UCSD-AML1 (cell line): ENCODE measurements at regions not wholly inside any gene's neighbourhood (a gene's known extent, or its start where the extent isn't known, plus 50 kb on each side); places are given as distances from the start of the nearest gene placed in this dataset.

Experiments
- DNase-seq: peaks from one replicate; lab custom pipeline; 2025; ENCODE audit not compliant: unreplicated experiment; lab: John Stamatoyannopoulos, UW

- DNase-seq, result no peak
Measured at GRCh38 chr9:2311920-2312319, 296.8 kb downstream of the SMARCA2 start.

DNA sequence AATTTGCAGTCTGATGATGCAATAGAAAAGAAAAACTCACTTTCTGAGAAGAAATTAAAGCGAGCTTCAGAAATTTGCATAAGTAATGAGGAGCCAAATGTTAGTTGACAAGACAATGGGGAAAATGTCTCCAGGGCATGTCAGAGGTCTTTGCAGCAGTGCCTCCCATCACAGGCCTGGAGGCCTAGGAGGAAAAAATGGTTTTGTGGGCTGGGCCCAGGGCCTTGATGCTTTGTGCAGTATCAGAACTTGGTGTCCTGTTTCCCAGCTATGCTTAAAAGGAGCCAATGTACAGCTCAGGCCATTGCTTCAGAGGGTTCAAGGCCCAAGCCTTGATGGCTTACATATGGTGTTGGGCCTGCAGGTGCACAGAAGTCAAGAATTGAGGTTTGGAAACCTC, 298.4 kb downstream of the SMARCA2 start:
- DNase-seq, result no peak

DNA sequence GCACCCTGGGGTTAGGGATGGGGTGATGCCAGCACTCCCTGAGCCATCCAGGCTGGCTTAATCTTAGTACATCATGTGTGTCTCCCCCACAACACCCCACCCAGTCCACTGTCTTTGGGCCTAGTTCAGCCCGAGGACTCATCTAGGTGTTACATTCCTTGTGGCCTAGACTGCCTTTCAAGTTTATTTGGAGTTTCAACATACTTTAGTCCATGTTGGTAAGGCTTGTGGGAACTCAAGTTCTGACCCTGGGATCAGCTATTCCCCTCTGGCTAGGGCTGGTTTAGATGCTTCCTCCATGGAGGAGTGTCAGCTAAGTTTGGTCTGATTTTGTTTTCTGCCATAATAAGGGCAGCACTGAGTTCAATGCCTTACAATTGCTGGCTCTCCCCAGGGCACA, 302.4 kb downstream of the SMARCA2 start:
- no peak for DNase-seq

DNA sequence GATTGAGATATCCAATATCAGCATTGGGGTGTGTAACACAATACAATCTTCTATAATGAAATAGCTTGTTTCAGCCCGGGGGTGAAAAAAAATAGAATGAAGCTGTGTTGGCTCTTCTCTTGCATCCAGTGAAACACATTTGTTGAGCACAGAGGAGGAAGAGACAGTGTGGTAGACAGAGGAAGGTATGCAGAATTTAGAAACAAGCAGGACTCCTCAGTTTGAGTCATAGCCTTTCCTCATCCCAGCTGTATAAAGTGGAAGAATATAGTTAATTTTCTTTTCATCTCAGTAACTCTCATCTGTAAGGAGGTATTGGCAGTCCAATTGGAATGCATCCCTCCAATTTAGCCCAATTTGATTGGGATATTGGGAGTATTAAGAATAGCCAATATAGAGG, 302.2 kb upstream of the VLDLR start:
- no peak for DNase-seq

- DNase-seq, result no peak
Measured at GRCh38 chr9:2320114-2320513, 301.5 kb upstream of the VLDLR start.

DNA sequence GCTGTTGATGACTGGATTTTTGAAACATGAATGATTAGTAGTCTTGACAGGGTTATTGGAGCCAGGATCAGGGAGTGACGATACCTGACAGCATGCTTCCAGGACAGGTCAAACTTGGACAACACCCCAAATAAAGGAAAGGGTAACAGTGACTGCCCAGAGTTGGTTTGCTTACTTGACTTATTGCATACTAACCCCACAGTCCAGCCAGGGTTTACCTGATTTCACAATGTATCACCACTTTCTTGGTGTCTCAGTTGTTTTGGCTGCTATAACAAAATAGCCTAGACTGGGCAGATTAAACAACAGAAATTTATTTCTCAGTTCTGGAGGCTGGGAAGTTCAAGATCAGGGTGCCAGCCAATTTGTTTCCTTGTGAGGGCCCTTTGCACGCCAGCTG, 301.0 kb upstream of the VLDLR start:
- no peak for DNase-seq

DNA sequence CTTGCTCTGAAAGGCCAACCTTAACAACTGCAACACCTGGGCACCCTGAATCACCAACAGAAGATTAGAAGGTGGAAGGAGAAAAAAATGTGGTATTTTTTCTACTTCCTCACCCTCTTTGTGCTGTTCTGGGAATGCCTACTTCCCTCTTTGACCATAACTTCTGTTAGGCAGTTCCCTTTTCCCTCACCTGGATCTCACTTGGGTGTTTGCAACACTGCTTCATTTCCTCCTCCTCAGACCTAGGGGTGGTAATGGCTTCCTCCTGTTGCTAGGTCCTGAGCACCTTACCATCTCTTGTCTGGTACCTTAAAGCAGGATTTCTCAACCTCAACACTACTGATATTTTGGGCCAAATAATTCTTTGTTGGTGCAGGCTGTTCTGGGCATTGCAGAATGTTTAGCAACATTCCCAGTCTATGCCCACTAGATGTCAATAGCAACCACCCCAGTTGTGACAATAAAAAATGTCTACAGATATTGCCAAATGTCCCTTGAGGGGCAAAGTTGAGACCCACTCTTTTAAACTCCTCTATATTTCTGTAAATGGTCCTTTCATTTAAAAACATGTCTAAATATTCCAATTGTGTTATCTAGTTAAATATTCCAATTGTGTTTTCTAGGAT, 300.0 kb upstream of the VLDLR start:
- no peak for DNase-seq

DNA sequence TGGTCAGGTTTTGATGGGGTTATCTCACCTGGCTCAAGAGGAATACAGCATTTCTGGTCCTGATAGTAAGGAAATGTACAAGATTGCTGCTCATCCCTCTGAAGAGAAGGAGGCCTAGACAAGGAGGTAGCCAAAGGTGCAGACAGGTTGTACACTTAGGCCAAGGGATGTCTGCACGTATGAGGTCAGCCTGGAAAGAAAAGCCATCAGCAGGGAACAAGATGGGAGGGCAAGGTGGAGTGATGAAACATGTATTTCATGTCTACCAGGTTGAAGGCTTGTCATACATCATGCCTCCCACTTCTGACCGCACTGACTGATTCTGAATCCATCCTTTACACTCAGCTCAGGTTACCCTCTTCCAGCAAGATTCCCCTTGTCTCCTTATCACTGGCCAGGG, 296.8 kb upstream of the VLDLR start:
- DNase-seq, result no peak

- DNase-seq, result no peak
Measured at GRCh38 chr9:2332663-2333062, 288.9 kb upstream of the VLDLR start.

DNA sequence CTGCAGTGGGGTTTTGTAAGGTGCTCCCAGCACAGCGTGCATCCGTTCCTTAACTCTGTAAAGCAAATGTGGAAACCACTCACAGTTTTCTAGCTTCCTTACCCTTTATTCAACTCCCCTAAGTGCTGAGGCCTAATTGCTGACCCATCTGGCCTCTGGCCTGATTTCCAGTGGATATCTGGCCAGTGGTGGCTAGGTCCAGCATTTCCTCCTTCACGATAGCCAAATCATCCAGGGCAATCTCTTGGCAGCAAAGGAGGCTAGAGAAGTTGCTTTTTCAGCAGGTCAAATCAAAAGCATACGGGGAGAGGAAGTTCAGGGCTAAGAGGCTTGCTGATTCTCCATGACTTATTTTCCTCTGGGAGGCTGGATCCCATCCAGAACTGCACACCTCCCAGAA, 286.3 kb upstream of the VLDLR start:
- no peak for DNase-seq

DNA sequence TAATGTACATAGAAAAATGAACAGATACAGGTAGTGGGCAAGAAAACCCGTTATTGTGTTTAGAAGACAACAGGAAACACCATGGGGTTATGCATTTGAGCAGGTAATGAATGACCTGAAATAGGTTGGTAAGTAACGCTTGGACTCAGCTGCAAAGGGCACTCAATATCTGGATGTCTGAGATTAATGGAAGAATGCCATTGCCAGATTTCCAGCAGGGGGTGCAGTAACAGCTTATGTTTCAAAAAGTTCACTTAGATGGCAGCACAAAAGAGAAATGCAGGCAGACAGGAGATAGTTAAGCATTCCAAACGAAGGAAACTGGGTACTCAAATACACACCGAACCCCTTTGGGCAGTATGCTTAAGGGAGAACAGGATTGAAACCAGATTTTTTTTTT, 285.5 kb upstream of the VLDLR start:
- DNase-seq, result no peak

DNA sequence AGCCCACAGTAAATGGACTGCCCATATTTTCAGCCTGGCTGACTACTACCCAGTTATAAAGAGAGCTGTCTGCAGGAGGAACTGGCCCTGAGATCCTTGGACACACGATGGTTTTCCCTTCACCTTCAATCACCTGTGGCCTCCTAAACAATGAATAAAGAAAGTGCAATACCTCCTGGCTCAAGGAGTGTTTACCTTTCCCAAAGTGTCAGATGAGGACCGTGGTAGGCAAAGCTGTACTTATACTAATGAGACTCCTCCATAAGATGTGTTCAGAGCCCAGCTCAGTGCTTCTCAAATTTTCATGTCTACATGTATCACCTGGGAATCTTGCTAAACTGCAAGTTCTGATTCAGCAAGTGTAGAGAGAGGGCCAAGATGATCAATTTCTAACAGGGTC, 284.5 kb upstream of the VLDLR start:
- no peak for DNase-seq

DNA sequence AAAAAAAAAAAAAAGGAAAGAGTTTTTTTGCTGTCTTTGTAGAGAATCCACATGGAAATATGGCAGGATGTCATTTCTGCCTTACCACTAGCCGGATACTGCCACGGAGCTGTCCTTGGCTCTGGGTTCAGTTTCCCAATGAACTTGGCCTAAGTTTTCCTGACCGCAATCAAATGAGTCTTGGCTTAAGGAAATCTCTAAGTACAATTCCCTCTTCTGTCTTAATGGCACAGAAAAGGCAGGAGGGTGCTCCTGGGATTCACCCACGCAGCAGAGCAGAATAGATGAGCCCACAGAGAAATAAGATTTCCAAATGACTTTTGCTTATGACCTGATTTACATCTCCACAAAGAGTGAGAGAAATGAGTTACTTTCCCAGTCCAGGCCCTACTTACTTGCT, 284.0 kb upstream of the VLDLR start:
- no peak for DNase-seq

DNA sequence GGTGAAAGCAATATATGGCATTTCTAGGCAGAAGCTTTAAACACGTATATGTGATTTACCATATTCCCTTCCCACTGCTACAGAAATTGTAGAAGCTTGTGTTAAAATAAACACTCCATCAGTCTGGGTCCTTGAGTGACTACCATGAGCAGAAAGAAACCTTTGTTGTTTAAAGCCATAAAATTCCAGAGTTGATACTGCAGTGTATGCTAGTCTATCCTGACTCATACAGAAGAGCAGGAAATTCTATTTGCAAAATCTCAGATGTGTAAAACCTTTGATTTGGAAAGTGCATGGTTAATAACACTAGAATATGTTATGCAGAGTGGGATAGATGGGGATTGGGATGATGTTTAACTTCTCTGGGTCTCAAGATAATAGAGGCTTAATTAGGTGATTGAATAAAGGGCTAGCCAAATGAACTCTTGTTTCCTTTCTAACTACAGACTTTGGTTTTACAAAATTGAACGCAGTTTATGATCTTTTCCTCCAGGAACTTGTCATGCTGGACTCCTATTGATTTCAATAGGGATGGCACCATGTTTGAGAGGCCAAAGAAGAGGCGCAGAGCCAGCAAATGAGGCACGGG, 282.7 kb upstream of the VLDLR start:
- DNase-seq, result no peak

- no peak for DNase-seq
Measured at GRCh38 chr9:2339416-2339815, 282.2 kb upstream of the VLDLR start.

GRCh38 chr9:2340046-2340760, 281.4 kb upstream of the VLDLR start:
- DNase-seq, result no peak

GRCh38 chr9:2341126-2341525, 280.5 kb upstream of the VLDLR start:
- no peak for DNase-seq

DNA sequence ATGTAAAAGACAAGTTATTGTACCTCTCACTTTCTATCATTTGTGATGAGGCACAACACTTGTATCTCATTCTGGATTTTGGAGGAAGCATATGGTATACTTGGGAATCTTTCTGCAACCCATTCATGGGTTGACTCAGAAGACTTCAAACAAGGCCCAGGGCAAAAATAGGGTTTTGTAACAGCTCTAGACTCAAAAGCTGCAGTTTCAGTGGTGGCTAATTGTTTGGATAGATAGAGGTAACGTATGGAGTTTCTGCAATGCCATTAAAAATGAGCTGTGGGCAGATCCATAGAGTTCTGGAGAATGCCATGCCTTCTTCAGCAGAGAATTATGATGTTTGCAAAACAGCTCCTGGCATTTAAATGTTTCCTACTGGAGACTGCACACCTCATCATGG, 279.6 kb upstream of the VLDLR start:
- no peak for DNase-seq

- DNase-seq, result no peak
Measured at GRCh38 chr9:2343756-2344155, 277.8 kb upstream of the VLDLR start.

- DNase-seq, result no peak
Measured at GRCh38 chr9:2344436-2344835, 277.2 kb upstream of the VLDLR start.

DNA sequence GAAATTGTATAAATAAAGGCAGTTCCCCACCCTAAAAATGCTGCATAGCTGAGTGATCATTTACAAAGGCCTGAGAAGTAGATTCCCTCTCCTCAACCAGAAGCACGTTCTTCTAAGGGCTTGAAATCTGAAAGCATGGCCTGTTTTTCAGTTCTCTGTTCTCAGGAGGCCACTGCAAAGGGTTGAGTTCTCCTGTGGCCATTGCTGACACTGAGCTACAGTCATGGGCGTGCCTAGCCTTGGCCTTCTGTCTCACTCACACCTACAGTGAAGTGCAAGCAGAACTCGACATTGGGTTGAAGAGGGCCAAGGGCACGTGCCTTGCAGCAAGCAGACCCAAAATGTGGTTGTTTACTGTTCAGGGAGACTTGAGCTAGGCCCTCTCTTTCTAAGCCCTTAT, 276.6 kb upstream of the VLDLR start:
- no peak for DNase-seq

- DNase-seq, result no peak
Measured at GRCh38 chr9:2346277-2346913, 275.2 kb upstream of the VLDLR start.
